ENCODE measurements at regions not wholly inside any gene's neighbourhood (a gene's known extent, or its start where the extent isn't known, plus 50 kb on each side); places are given as distances from the start of the nearest gene placed in this dataset.

GRCh38 chr5:40359832-40360231 is 319.9 kb upstream of the PTGER4 start:
- TF ChIP-seq CTCF (IDR thresholded peaks at IDR 0.05) (no peak), POLR2A (IDR thresholded peaks at IDR 0.05) (no peak), POLR2AphosphoS5 (IDR thresholded peaks at IDR 0.05) (no peak), EP300 (IDR thresholded peaks at IDR 0.05; ENCODE audit: low read depth) (no peak)

All from transverse colon (tissue), 4 donors.